IMR-90 (cell line): ENCODE measurements at regions not wholly inside any gene's neighbourhood (a gene's known extent, or its start where the extent isn't known, plus 50 kb on each side); places are given as distances from the start of the nearest gene placed in this dataset.
A peak's percentile ranks its signal among the peaks of the same experiment; 100 is the strongest.

Experiments
- CEBPB ChIP-seq: IDR thresholded peaks from 2 replicates; pipeline ENCODE4 v1.6.1; 2012; ENCODE audit warnings: low read depth, low read length, improper control_type of control experiment
- CTCF ChIP-seq: conservative IDR thresholded peaks from 2 replicates; pipeline ENCODE4 v1.5.1; 2012; ENCODE audit warnings: mild to moderate bottlenecking, low read depth, low read length, improper control_type of control experiment
- FOS ChIP-seq: fragments of 150-350 bp; IDR thresholded peaks from 2 replicates; pipeline ENCODE4 v1.6.1; 2016; ENCODE audit warnings: low read depth, low read length
- MAFK ChIP-seq: IDR thresholded peaks from 2 replicates; pipeline ENCODE4 v1.6.1; 2012; ENCODE audit warnings: low read depth, low read length, improper control_type of control experiment
- MAZ ChIP-seq: IDR thresholded peaks from 2 replicates; pipeline ENCODE4 v1.6.1; 2012; ENCODE audit warnings: low read depth, mild to moderate bottlenecking, low read length, improper control_type of control experiment, moderate library complexity, borderline replicate concordance
- MXI1 ChIP-seq: IDR thresholded peaks from 2 replicates; pipeline ENCODE4 v1.6.1; 2012; ENCODE audit warnings: low read depth, mild to moderate bottlenecking, low read length, moderate library complexity, borderline replicate concordance
- NFE2L2 ChIP-seq: fragments of 150-350 bp; IDR thresholded peaks from 2 replicates; pipeline ENCODE4 v1.6.1; 2016; ENCODE audit warnings: low read depth, mild to moderate bottlenecking, low read length
- POLR2A ChIP-seq: IDR thresholded peaks from 2 replicates; pipeline ENCODE4 v1.6.1; 2012; ENCODE audit warnings: mild to moderate bottlenecking, low read depth, low read length
- RAD21 ChIP-seq: IDR thresholded peaks from 2 replicates; pipeline ENCODE4 v1.6.1; 2012; ENCODE audit warnings: low read length, improper control_type of control experiment
- RFX5 ChIP-seq: IDR thresholded peaks from 2 replicates; pipeline ENCODE4 v1.8.0; 2012; ENCODE audit warnings: low read depth, mild to moderate bottlenecking, low read length, moderate library complexity
- SMC3 ChIP-seq: fragments of 150-350 bp; IDR thresholded peaks from 2 replicates; pipeline ENCODE4 v1.6.1; 2016; ENCODE audit warnings: low read depth, mild to moderate bottlenecking, antibody characterized with exemption, low read length, moderate library complexity
- USF2 ChIP-seq: fragments of 150-350 bp; IDR thresholded peaks from 2 replicates; pipeline ENCODE4 v1.6.1; 2017; ENCODE audit warnings: mild to moderate bottlenecking, antibody characterized with exemption, low read length, low read depth

GRCh38 chr12:105930557-105931503, 207.9 kb downstream of the NUAK1 start:
- TF ChIP-seq CTCF (no peak), USF2 (no peak), MAZ (no peak), FOS (no peak), NFE2L2 (no peak), POLR2A (no peak), CEBPB (peak; percentile 86), RAD21 (no peak), MAFK (no peak), MXI1 (no peak), SMC3 (no peak), RFX5 (no peak)
